Posterior cingulate gyrus (tissue), 11 donors: ENCODE measurements at regions not wholly inside any gene's neighbourhood (a gene's known extent, or its start where the extent isn't known, plus 50 kb on each side); places are given as distances from the start of the nearest gene placed in this dataset.
A peak's percentile ranks its signal among the peaks of the same experiment; 100 is the strongest.

Experiments used
- DNase-seq, 10 donors: peaks; one replicate each; pipeline versions ENCODE4 v3.0.0 to v3.0.0-alpha.2; 2020 to 2021; ENCODE audit warnings: mixed read lengths in 3 of 10
- intact Hi-C: fragments of 100-400 bp; cut with DNase I; formaldehyde crosslinking; loops from one replicate; pipeline ENCODE4 v1.15.1; 2023

GRCh38 chr18:42184685-42185477, 229.8 kb downstream of the PIK3C3 start:
- DNase-seq = peak in 1 of 10 donors; percentile 55
- intact Hi-C loops = no loop called here

GRCh38 chr18:42185486-42185885, 230.5 kb downstream of the PIK3C3 start:
- intact Hi-C loops = no loop called here
- no peak for DNase-seq

- no peak for DNase-seq
- intact Hi-C loops = no loop called here
Observed at GRCh38 chr18:42187611-42188380, 232.8 kb downstream of the PIK3C3 start.

GRCh38 chr18:42190643-42191042, 235.6 kb downstream of the PIK3C3 start:
- intact Hi-C loops = no loop called here
- no peak for DNase-seq

GRCh38 chr18:42192251-42193248, 237.5 kb downstream of the PIK3C3 start:
- intact Hi-C loops = no loop called here

GRCh38 chr18:42196651-42197050, 241.6 kb downstream of the PIK3C3 start:
- DNase-seq = no peak
- intact Hi-C loops = no loop called here

More at GRCh38 chr18:42192251-42193248, 237.5 kb downstream of the PIK3C3 start:
- DNase-seq = no peak

GRCh38 chr18:42201137-42201536, 246.1 kb downstream of the PIK3C3 start:
- intact Hi-C loops = no loop called here
- no peak for DNase-seq

- intact Hi-C loops = no loop called here
- no peak for DNase-seq
Observed at GRCh38 chr18:42211201-42211600, 256.2 kb downstream of the PIK3C3 start.

- no peak for DNase-seq
- intact Hi-C loops = no loop called here
Observed at GRCh38 chr18:42222557-42222956, 267.5 kb downstream of the PIK3C3 start.

- intact Hi-C loops = no loop called here
- no peak for DNase-seq
Observed at GRCh38 chr18:42228581-42228980, 273.5 kb downstream of the PIK3C3 start.

GRCh38 chr18:42229211-42230210, 274.5 kb downstream of the PIK3C3 start:
- DNase-seq = no peak
- intact Hi-C loops = no loop called here

GRCh38 chr18:42230636-42231035, 275.6 kb downstream of the PIK3C3 start:
- DNase-seq = no peak
- intact Hi-C loops = no loop called here

GRCh38 chr18:42231284-42231683, 276.2 kb downstream of the PIK3C3 start:
- intact Hi-C loops = no loop called here
- no peak for DNase-seq

- intact Hi-C loops = no loop called here
- DNase-seq = no peak
Observed at GRCh38 chr18:42231796-42232195, 276.8 kb downstream of the PIK3C3 start.

GRCh38 chr18:42233908-42234307, 278.9 kb downstream of the PIK3C3 start:
- no peak for DNase-seq
- intact Hi-C loops = no loop called here

- DNase-seq = no peak
- intact Hi-C loops = no loop called here
Observed at GRCh38 chr18:42242758-42243157, 287.7 kb downstream of the PIK3C3 start.

GRCh38 chr18:42245137-42245536, 290.1 kb downstream of the PIK3C3 start:
- DNase-seq = no peak
- intact Hi-C loops = no loop called here

- no peak for DNase-seq
- intact Hi-C loops = no loop called here
Observed at GRCh38 chr18:42255908-42256765, 301.1 kb downstream of the PIK3C3 start.
